Osteoblast (primary cell): ENCODE measurements at regions not wholly inside any gene's neighbourhood (a gene's known extent, or its start where the extent isn't known, plus 50 kb on each side); places are given as distances from the start of the nearest gene placed in this dataset.

ENCODE experiments used
- DNase-seq: peaks from one replicate; pipeline ENCODE4 v3.0.0; 2011; ENCODE audit warnings: low spot score, mixed read lengths; ENCODE audit not compliant: insufficient read length; ENCODE audit errors: missing footprints
- H2AFZ ChIP-seq: 2 replicates; pipeline ENCODE4 v1.6.0; 2011; ENCODE audit warnings: mild to moderate bottlenecking, low read length
- H3K27ac ChIP-seq: 2 replicates; pipeline ENCODE4 v1.5.1; 2011; ENCODE audit warnings: mild to moderate bottlenecking, low read depth, low read length, moderate library complexity
- H3K27me3 ChIP-seq: 2 replicates; pipeline ENCODE4 v1.6.0; 2012; ENCODE audit warnings: mild to moderate bottlenecking, control low read depth, inconsistent platforms, low read length, moderate library complexity; ENCODE audit not compliant: insufficient read depth
- H3K36me3 ChIP-seq: 2 replicates; pipeline ENCODE4 v1.5.1; 2011; ENCODE audit warnings: mild to moderate bottlenecking, low read length, control low read depth, moderate library complexity; ENCODE audit not compliant: insufficient read depth
- H3K4me1 ChIP-seq: 2 replicates; pipeline ENCODE4 v1.5.1; 2011; ENCODE audit warnings: mild to moderate bottlenecking, low read length, control low read depth, moderate library complexity; ENCODE audit not compliant: insufficient read depth
- H3K4me2 ChIP-seq: 2 replicates; pipeline ENCODE4 v1.6.0; 2011; ENCODE audit warnings: mild to moderate bottlenecking, low read length; ENCODE audit not compliant: insufficient read depth
- H3K4me3 ChIP-seq: fragments of 200-600 bp; sonication (generic); 3 replicates; pipeline ENCODE4 v1.5.1; 2012; ENCODE audit warnings: mild to moderate bottlenecking, low read length, inconsistent platforms; ENCODE audit not compliant: insufficient read depth
- H3K79me2 ChIP-seq: 2 replicates; pipeline ENCODE4 v1.6.0; 2012; ENCODE audit warnings: mild to moderate bottlenecking, low read length, control low read depth, inconsistent platforms; ENCODE audit not compliant: insufficient read depth
- H3K9me3 ChIP-seq: 2 replicates; pipeline ENCODE4 v1.5.1; 2011; ENCODE audit warnings: low read depth, low read length, control low read depth
- H4K20me1 ChIP-seq: 2 replicates; pipeline ENCODE4 v1.6.0; 2012; ENCODE audit warnings: mild to moderate bottlenecking, low read length, control low read depth; ENCODE audit not compliant: insufficient read depth
- TF ChIP-seq, protein P1 (sequence below): IDR thresholded peaks from 2 replicates; pipeline ENCODE4 v1.5.1; 2011; ENCODE audit warnings: mild to moderate bottlenecking, low read depth, low read length, moderate library complexity; ENCODE audit errors: extremely low read depth

DNA sequence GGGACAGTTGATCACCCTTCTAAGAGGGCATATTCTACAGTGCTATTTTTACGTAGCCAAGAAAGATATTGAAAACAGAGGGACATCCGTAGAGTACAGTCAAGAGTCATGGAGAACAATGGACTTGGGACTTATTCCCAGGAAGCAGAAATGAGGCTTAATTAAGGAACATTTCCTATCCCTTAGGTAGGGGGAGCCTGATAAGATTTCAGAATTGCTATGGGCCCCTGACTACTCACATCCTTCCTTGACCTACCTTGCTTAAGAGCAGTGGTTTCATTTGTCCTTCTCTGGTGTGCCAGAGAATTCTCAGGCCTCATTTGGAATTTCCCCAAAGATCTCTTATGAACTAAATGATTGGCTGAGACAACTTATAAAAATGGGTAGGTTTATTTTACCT, 189.5 kb upstream of the DTNBP1 start:
- no peaks in the 10 kb centered on the region for H4K20me1 ChIP-seq
- H3K4me3 ChIP-seq, result no peak overlapping the region
- no peaks in the 10 kb centered on the region for H3K27me3 ChIP-seq
- H2AFZ ChIP-seq, result no peak overlapping the region
- H3K9me3 ChIP-seq, result no peaks in the 10 kb centered on the region
- H3K36me3 ChIP-seq, result no peaks in the 10 kb centered on the region
- no peak overlapping the region for H3K27ac ChIP-seq
- no peaks in the 10 kb centered on the region for H3K79me2 ChIP-seq
- TF ChIP-seq, protein P1, sequence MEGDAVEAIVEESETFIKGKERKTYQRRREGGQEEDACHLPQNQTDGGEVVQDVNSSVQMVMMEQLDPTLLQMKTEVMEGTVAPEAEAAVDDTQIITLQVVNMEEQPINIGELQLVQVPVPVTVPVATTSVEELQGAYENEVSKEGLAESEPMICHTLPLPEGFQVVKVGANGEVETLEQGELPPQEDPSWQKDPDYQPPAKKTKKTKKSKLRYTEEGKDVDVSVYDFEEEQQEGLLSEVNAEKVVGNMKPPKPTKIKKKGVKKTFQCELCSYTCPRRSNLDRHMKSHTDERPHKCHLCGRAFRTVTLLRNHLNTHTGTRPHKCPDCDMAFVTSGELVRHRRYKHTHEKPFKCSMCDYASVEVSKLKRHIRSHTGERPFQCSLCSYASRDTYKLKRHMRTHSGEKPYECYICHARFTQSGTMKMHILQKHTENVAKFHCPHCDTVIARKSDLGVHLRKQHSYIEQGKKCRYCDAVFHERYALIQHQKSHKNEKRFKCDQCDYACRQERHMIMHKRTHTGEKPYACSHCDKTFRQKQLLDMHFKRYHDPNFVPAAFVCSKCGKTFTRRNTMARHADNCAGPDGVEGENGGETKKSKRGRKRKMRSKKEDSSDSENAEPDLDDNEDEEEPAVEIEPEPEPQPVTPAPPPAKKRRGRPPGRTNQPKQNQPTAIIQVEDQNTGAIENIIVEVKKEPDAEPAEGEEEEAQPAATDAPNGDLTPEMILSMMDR, result no peak
- H3K4me2 ChIP-seq, result no peak overlapping the region
- no peak for DNase-seq
- no peaks in the 10 kb centered on the region for H3K4me1 ChIP-seq

DNA sequence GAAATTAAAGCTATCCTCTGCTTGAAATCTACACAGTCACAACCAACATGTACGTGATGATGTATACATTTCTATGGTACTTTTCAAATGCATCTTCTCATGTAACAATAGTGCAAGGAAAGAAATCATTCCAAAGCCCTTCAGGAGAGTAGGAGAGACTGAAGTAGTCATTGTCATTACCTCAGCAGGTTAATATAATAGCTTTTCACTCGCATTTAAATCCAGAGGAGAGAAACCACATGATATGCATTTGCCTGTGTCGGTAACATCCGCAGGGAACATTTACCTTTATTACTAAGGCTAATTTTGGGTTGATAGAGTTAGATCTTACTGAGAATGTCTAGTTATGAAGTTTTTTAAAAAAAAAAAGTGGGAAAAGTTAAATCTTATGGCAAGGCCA, 186.6 kb upstream of the DTNBP1 start:
- H3K79me2 ChIP-seq, result no peaks in the 10 kb centered on the region
- H3K36me3 ChIP-seq, result no peaks in the 10 kb centered on the region
- no peaks in the 10 kb centered on the region for H3K27me3 ChIP-seq
- no peaks in the 10 kb centered on the region for H3K4me1 ChIP-seq
- H2AFZ ChIP-seq, result no peak overlapping the region
- no peak overlapping the region for H3K27ac ChIP-seq
- H3K4me3 ChIP-seq, result no peak overlapping the region
- H3K4me2 ChIP-seq, result no peak overlapping the region
- DNase-seq, result no peak
- no peaks in the 10 kb centered on the region for H3K9me3 ChIP-seq
- TF ChIP-seq, protein P1, result no peak
- no peaks in the 10 kb centered on the region for H4K20me1 ChIP-seq

DNA sequence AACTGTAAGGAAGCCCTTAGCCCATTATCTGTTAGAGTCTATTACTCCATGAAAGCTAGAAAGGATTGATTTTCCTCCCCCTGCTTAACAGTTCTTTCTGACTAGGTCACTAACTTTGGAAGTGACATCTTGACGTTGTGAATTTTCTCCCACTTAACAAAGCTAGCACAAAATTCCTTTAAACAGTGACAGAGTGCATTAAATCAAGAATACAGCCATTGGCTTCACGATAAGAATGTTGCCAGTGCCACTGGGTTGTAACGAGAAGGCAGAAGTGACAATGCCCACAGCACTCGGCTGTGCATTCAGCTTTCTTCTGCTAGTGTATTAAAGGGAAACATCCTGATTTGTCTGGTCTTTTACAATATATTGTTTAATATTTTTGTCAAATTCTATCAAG, 182.7 kb upstream of the DTNBP1 start:
- no peak for DNase-seq

DNA sequence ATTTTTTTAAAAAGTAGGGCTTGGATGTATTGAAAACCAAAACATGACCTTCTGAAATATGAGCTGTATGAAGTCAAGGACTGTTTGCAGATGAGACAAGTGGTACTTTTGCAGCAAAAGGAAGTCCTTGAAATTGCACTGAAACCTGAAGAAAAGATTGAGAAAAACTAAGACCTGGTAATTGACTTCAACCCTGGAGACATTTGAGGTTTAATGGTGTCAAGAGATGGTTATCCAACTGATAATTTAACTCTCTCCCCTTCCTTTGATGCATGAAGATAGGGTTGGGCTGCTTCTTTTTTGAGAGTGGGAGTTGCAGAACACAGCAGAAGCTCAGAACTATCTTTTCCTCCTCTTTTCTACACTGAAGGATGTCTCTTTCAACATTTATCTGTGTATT, 180.9 kb upstream of the DTNBP1 start:
- TF ChIP-seq, protein P1, result no peak
- Histone ChIP-seq H3K4me3 (no peak overlapping the region), H3K4me1 (no peaks in the 10 kb centered on the region), H4K20me1 (no peaks in the 10 kb centered on the region), H2AFZ (no peak overlapping the region), H3K27ac (no peak overlapping the region), H3K36me3 (no peaks in the 10 kb centered on the region), H3K9me3 (no peaks in the 10 kb centered on the region), H3K4me2 (no peak overlapping the region), H3K79me2 (no peaks in the 10 kb centered on the region), H3K27me3 (no peaks in the 10 kb centered on the region)
- no peak for DNase-seq

More for the DNA sequence above, 182.7 kb upstream of the DTNBP1 start:
- H3K27me3 ChIP-seq, result no peaks in the 10 kb centered on the region
- H3K4me3 ChIP-seq, result no peak overlapping the region
- H4K20me1 ChIP-seq, result no peaks in the 10 kb centered on the region
- TF ChIP-seq, protein P1, result no peak
- no peaks in the 10 kb centered on the region for H3K4me1 ChIP-seq
- H2AFZ ChIP-seq, result no peak overlapping the region
- no peak overlapping the region for H3K4me2 ChIP-seq
- no peaks in the 10 kb centered on the region for H3K79me2 ChIP-seq
- no peak overlapping the region for H3K27ac ChIP-seq
- H3K36me3 ChIP-seq, result no peaks in the 10 kb centered on the region
- no peaks in the 10 kb centered on the region for H3K9me3 ChIP-seq
